ENCODE measurements at regions not wholly inside any gene's neighbourhood (a gene's known extent, or its start where the extent isn't known, plus 50 kb on each side); places are given as distances from the start of the nearest gene placed in this dataset.

- Mint-ChIP-seq H3K27ac (no peak overlapping the region), H3K4me1 (ENCODE audit: low read depth) (no peaks in the 10 kb centered on the region), H3K9me3 (peaks cover 4% of the 10 kb centered on the region; the same call in 1 of the 2 replicates), H3K27me3 (ENCODE audit: insufficient read depth) (no peaks in the 10 kb centered on the region; the same call in none of the 2 replicates), H3K36me3 (ENCODE audit: low read depth) (no peaks in the 10 kb centered on the region), H3K4me3 (no peak overlapping the region)
- TF ChIP-seq CTCF (IDR thresholded peaks at IDR 0.05): no peak
- DNase-seq: no peak
Measured at GRCh38 chrX:17939724-17940123, 78.6 kb upstream of the RAI2 start.

GRCh38 chrX:17933856-17934255 lies 72.8 kb upstream of the RAI2 start:
- Mint-ChIP-seq H3K4me1 (ENCODE audit: low read depth) (no peaks in the 10 kb centered on the region), H3K27me3 (ENCODE audit: insufficient read depth) (no peaks in the 10 kb centered on the region), H3K4me3 (no peak overlapping the region), H3K36me3 (ENCODE audit: low read depth) (no peaks in the 10 kb centered on the region), H3K27ac (no peak overlapping the region), H3K9me3 (peaks cover 2% of the 10 kb centered on the region; the same call in 1 of the 2 replicates)
- DNase-seq: no peak
- TF ChIP-seq CTCF (IDR thresholded peaks at IDR 0.05): no peak

- no peak for TF ChIP-seq CTCF (IDR thresholded peaks at IDR 0.05)
- Mint-ChIP-seq H3K4me3 (no peak overlapping the region), H3K36me3 (ENCODE audit: low read depth) (no peaks in the 10 kb centered on the region), H3K9me3 (no peaks in the 10 kb centered on the region), H3K27ac (no peak overlapping the region), H3K27me3 (ENCODE audit: insufficient read depth) (no peaks in the 10 kb centered on the region), H3K4me1 (ENCODE audit: low read depth) (no peaks in the 10 kb centered on the region)
- no peak for DNase-seq
Measured at GRCh38 chrX:17932781-17933180, 71.7 kb upstream of the RAI2 start.

GRCh38 chrX:17931855-17932254 lies 70.8 kb upstream of the RAI2 start:
- no peaks in the 10 kb centered on the region for H3K27me3 Mint-ChIP-seq (ENCODE audit: insufficient read depth)
- no peak overlapping the region for H3K4me3 Mint-ChIP-seq
- TF ChIP-seq CTCF (IDR thresholded peaks at IDR 0.05): no peak
- no peaks in the 10 kb centered on the region for H3K36me3 Mint-ChIP-seq (ENCODE audit: low read depth)
- DNase-seq: no peak
- peaks cover under 1% of the 10 kb centered on the region; the same call in 1 of the 2 replicates for H3K9me3 Mint-ChIP-seq
- H3K4me1 Mint-ChIP-seq (ENCODE audit: low read depth): no peaks in the 10 kb centered on the region
- H3K27ac Mint-ChIP-seq: no peak overlapping the region

GRCh38 chrX:17930850-17931249 lies 69.8 kb upstream of the RAI2 start:
- H3K36me3 Mint-ChIP-seq (ENCODE audit: low read depth): no peaks in the 10 kb centered on the region
- H3K4me1 Mint-ChIP-seq (ENCODE audit: low read depth): no peaks in the 10 kb centered on the region
- no peak for TF ChIP-seq CTCF (IDR thresholded peaks at IDR 0.05)
- no peak overlapping the region for H3K27ac Mint-ChIP-seq
- H3K4me3 Mint-ChIP-seq: no peak overlapping the region
- no peak for DNase-seq
- no peaks in the 10 kb centered on the region for H3K27me3 Mint-ChIP-seq (ENCODE audit: insufficient read depth)
- peaks cover 10% of the 10 kb centered on the region for H3K9me3 Mint-ChIP-seq

GRCh38 chrX:17923546-17923945 lies 62.4 kb upstream of the RAI2 start:
- Mint-ChIP-seq H3K36me3 (ENCODE audit: low read depth) (no peaks in the 10 kb centered on the region), H3K4me3 (no peak overlapping the region), H3K4me1 (ENCODE audit: low read depth) (no peaks in the 10 kb centered on the region), H3K27me3 (ENCODE audit: insufficient read depth) (no peaks in the 10 kb centered on the region), H3K27ac (no peak overlapping the region), H3K9me3 (peaks cover 10% of the 10 kb centered on the region)
- TF ChIP-seq CTCF (IDR thresholded peaks at IDR 0.05): no peak
- DNase-seq: no peak

All from HFFc6 (cell line).